ENCODE measurements at regions not wholly inside any gene's neighbourhood (a gene's known extent, or its start where the extent isn't known, plus 50 kb on each side); places are given as distances from the start of the nearest gene placed in this dataset.
A peak's percentile ranks its signal among the peaks of the same experiment; 100 is the strongest.
"Not testable (repeated sequence)": the region's sequence is repeated elsewhere in the genome, so short reads cannot be mapped to it uniquely, and the experiment has no call there.

- intact Hi-C loops (cut with micrococcal nuclease; ENCODE audit: unreplicated experiment): loop anchor here (2.0 to 5.0 kb wide), 2 partner anchors 45 to 55 kb away; no protein-coding TSS in a partner anchor
- not testable (repeated sequence) for H3K27me3 Mint-ChIP-seq (ENCODE audit: unreplicated experiment); BruUV-seq (replicated peaks); H3K4me3 Mint-ChIP-seq (ENCODE audit: low read depth, unreplicated experiment); H3K36me3 Mint-ChIP-seq (ENCODE audit: insufficient read depth, unreplicated experiment); DNase-seq
- CTCF ChIA-PET: interaction anchor here (1.7 to 1.8 kb wide), 2 partner anchors 11 to 146 kb away, joined by 7 to 9 read pairs; no protein-coding TSS in a partner anchor
- H3K27ac Mint-ChIP-seq (ENCODE audit: unreplicated experiment): peak overlapping the region; percentile 82
- H3K9me3 Mint-ChIP-seq (ENCODE audit: low read depth, unreplicated experiment): peaks cover 10% of the 10 kb centered on the region
- peaks cover 29% of the 10 kb centered on the region for H3K4me1 Mint-ChIP-seq (ENCODE audit: low read depth, unreplicated experiment)
Measured at GRCh38 chr3:193927413-193928206, 208.3 kb upstream of the HES1 start.

GRCh38 chr3:193928354-193929209 is 207.4 kb upstream of the HES1 start:
- peak; percentile 62 for DNase-seq
- BruUV-seq (replicated peaks): no TSS peak
- TF ChIP-seq CTCF (IDR thresholded peaks at IDR 0.05; ENCODE audit: unreplicated experiment): no peak
- Mint-ChIP-seq H3K4me3 (ENCODE audit: low read depth, unreplicated experiment) (peak overlapping the region; percentile 20), H3K27ac (ENCODE audit: unreplicated experiment) (peak overlapping the region; percentile 82), H3K9me3 (ENCODE audit: low read depth, unreplicated experiment) (peaks cover 6% of the 10 kb centered on the region), H3K27me3 (ENCODE audit: unreplicated experiment) (no peaks in the 10 kb centered on the region), H3K4me1 (ENCODE audit: low read depth, unreplicated experiment) (peaks cover 29% of the 10 kb centered on the region), H3K36me3 (ENCODE audit: insufficient read depth, unreplicated experiment) (no peaks in the 10 kb centered on the region)
- CTCF ChIA-PET: interaction anchor here (0.5 to 2.5 kb wide), 22 partner anchors 8 to 849 kb away, joined by 3 to 15 read pairs (median 5); no protein-coding TSS in a partner anchor
- intact Hi-C loops (cut with micrococcal nuclease; ENCODE audit: unreplicated experiment): loop anchor here (2.0 to 5.0 kb wide), 2 partner anchors 44 to 56 kb away; no protein-coding TSS in a partner anchor

- no peak overlapping the region for H3K4me3 Mint-ChIP-seq (ENCODE audit: low read depth, unreplicated experiment)
- no peak for TF ChIP-seq CTCF (IDR thresholded peaks at IDR 0.05; ENCODE audit: unreplicated experiment)
- H3K27ac Mint-ChIP-seq (ENCODE audit: unreplicated experiment): peak overlapping the region; percentile 82
- no peaks in the 10 kb centered on the region for H3K36me3 Mint-ChIP-seq (ENCODE audit: insufficient read depth, unreplicated experiment)
- H3K4me1 Mint-ChIP-seq (ENCODE audit: low read depth, unreplicated experiment): peaks cover 29% of the 10 kb centered on the region
- intact Hi-C loops (cut with micrococcal nuclease; ENCODE audit: unreplicated experiment): loop anchor here (2.0 to 5.0 kb wide), 2 partner anchors 43 to 57 kb away; no protein-coding TSS in a partner anchor
- DNase-seq: no peak
- no peaks in the 10 kb centered on the region for H3K27me3 Mint-ChIP-seq (ENCODE audit: unreplicated experiment)
- H3K9me3 Mint-ChIP-seq (ENCODE audit: low read depth, unreplicated experiment): peaks cover 6% of the 10 kb centered on the region
- BruUV-seq (replicated peaks): no TSS peak
- CTCF ChIA-PET: interaction anchor here (0.6 to 2.5 kb wide), 21 partner anchors 9 to 387 kb away, joined by 3 to 15 read pairs (median 5); no protein-coding TSS in a partner anchor
Measured at GRCh38 chr3:193929373-193929772, 206.6 kb upstream of the HES1 start.

- no peak for TF ChIP-seq CTCF (IDR thresholded peaks at IDR 0.05; ENCODE audit: unreplicated experiment)
- no TSS peak for BruUV-seq (replicated peaks)
- no peaks in the 10 kb centered on the region for H3K36me3 Mint-ChIP-seq (ENCODE audit: insufficient read depth, unreplicated experiment)
- intact Hi-C loops (cut with micrococcal nuclease; ENCODE audit: unreplicated experiment): loop anchor here (2.0 to 5.0 kb wide), 2 partner anchors 43 to 58 kb away; no protein-coding TSS in a partner anchor
- no peak for DNase-seq
- H3K4me1 Mint-ChIP-seq (ENCODE audit: low read depth, unreplicated experiment): peaks cover 30% of the 10 kb centered on the region
- H3K4me3 Mint-ChIP-seq (ENCODE audit: low read depth, unreplicated experiment): no peak overlapping the region
- H3K27ac Mint-ChIP-seq (ENCODE audit: unreplicated experiment): peak overlapping the region; percentile 82
- H3K9me3 Mint-ChIP-seq (ENCODE audit: low read depth, unreplicated experiment): peaks cover 6% of the 10 kb centered on the region
- H3K27me3 Mint-ChIP-seq (ENCODE audit: unreplicated experiment): no peaks in the 10 kb centered on the region
- CTCF ChIA-PET: interaction anchor here (0.6 to 2.5 kb wide), 7 partner anchors 12 to 386 kb away, joined by 3 to 15 read pairs (median 5); no protein-coding TSS in a partner anchor
Measured at GRCh38 chr3:193929921-193930646, 205.9 kb upstream of the HES1 start.

Data from Calu3 (cell line).